Dermis microvascular lymphatic vessel endothelial cell (primary cell): ENCODE measurements at regions not wholly inside any gene's neighbourhood (a gene's known extent, or its start where the extent isn't known, plus 50 kb on each side); places are given as distances from the start of the nearest gene placed in this dataset.
"Not testable (repeated sequence)": the region's sequence is repeated elsewhere in the genome, so short reads cannot be mapped to it uniquely, and the experiment has no call there.

ENCODE experiments used
- DNase-seq, 2 donors: peaks; one replicate each; pipeline versions ENCODE4 v3.0.0 to v3.0.0-alpha.2; 2010; ENCODE audit warnings: low read depth in 2 of 2

- not testable (repeated sequence) for DNase-seq
These were observed 248.4 kb downstream of the TMEM121 start for GRCh38 chr14:105774585-105775348.

GRCh38 chr14:105775349-105775923 is 249.1 kb downstream of the TMEM121 start:
- DNase-seq, result not testable (repeated sequence)

- DNase-seq, result not testable (repeated sequence)
These were observed 249.7 kb downstream of the TMEM121 start for GRCh38 chr14:105776112-105776511.

GRCh38 chr14:105776924-105777323 is 250.5 kb downstream of the TMEM121 start:
- DNase-seq, result no peak

GRCh38 chr14:105783707-105784106 is 257.3 kb downstream of the TMEM121 start:
- no peak for DNase-seq

GRCh38 chr14:105793836-105794235 is 267.5 kb downstream of the TMEM121 start:
- DNase-seq, result no peak

GRCh38 chr14:105797546-105797945 is 271.2 kb downstream of the TMEM121 start:
- DNase-seq, result no peak

- no peak for DNase-seq
These were observed 279.3 kb downstream of the TMEM121 start for GRCh38 chr14:105805701-105806100.

- DNase-seq, result no peak
These were observed 280.2 kb downstream of the TMEM121 start for GRCh38 chr14:105806568-105806967.

GRCh38 chr14:105817971-105818711 is 291.8 kb downstream of the TMEM121 start:
- DNase-seq, result no peak

GRCh38 chr14:105818712-105819005 is 292.3 kb downstream of the TMEM121 start:
- no peak for DNase-seq

- no peak for DNase-seq
These were observed 303.8 kb downstream of the TMEM121 start for GRCh38 chr14:105830171-105830570.

- no peak for DNase-seq
These were observed 309.8 kb downstream of the TMEM121 start for GRCh38 chr14:105836160-105836559.

- no peak for DNase-seq
These were observed 310.3 kb downstream of the TMEM121 start for GRCh38 chr14:105836730-105837129.

- no peak for DNase-seq
These were observed 311.1 kb downstream of the TMEM121 start for GRCh38 chr14:105837349-105838063.

GRCh38 chr14:105838107-105838506 is 311.7 kb downstream of the TMEM121 start:
- no peak for DNase-seq

GRCh38 chr14:105838591-105839424 is 312.4 kb downstream of the TMEM121 start:
- no peak for DNase-seq

- no peak for DNase-seq
These were observed 313.3 kb downstream of the TMEM121 start for GRCh38 chr14:105839425-105840265.

- DNase-seq, result no peak
These were observed 314.1 kb downstream of the TMEM121 start for GRCh38 chr14:105840266-105841021.
